H9 (cell line): ENCODE measurements at regions not wholly inside any gene's neighbourhood (a gene's known extent, or its start where the extent isn't known, plus 50 kb on each side); places are given as distances from the start of the nearest gene placed in this dataset.
A peak's percentile ranks its signal among the peaks of the same experiment; 100 is the strongest.

Experiments
- DNase-seq: peaks from one replicate; pipeline ENCODE4 v3.0.0-alpha.2; 2017
- H2AFZ ChIP-seq: one replicate; pipeline ENCODE4 v1.6.1; 2013; ENCODE audit warnings: mild to moderate bottlenecking, low read length, control low read depth, moderate library complexity
- H2AK5ac ChIP-seq: 2 replicates; pipeline ENCODE4 v1.6.1; 2013; ENCODE audit warnings: low read length, control low read depth, mixed read lengths; ENCODE audit not compliant: insufficient read length
- H2BK120ac ChIP-seq: one replicate; pipeline ENCODE4 v1.6.1; 2013; ENCODE audit warnings: low read depth, mild to moderate bottlenecking, low read length, control low read depth, inconsistent platforms; ENCODE audit not compliant: poor library complexity, severe bottlenecking
- H2BK12ac ChIP-seq: 2 replicates; pipeline ENCODE4 v1.6.1; 2013; ENCODE audit warnings: low read length, control low read depth, mixed read lengths, low read depth; ENCODE audit not compliant: insufficient read length
- H2BK15ac ChIP-seq: 2 replicates; pipeline ENCODE4 v1.6.1; 2013; ENCODE audit warnings: low read depth, low read length, control low read depth
- H2BK20ac ChIP-seq: one replicate; pipeline ENCODE4 v1.6.1; 2013; ENCODE audit warnings: low read depth, mild to moderate bottlenecking, low read length, control low read depth, inconsistent platforms; ENCODE audit not compliant: poor library complexity, severe bottlenecking
- H2BK5ac ChIP-seq: 2 replicates; pipeline ENCODE4 v1.6.1; 2013; ENCODE audit warnings: low read length, control low read depth, mixed read lengths; ENCODE audit not compliant: insufficient read length
- H3K14ac ChIP-seq: 2 replicates; pipeline ENCODE4 v1.6.1; 2013; ENCODE audit warnings: low read length, control low read depth; ENCODE audit not compliant: insufficient read depth
- H3K18ac ChIP-seq: 2 replicates; pipeline ENCODE4 v1.6.1; 2013; ENCODE audit warnings: low read depth, mild to moderate bottlenecking, mixed read lengths, low read length, control low read depth; ENCODE audit not compliant: insufficient read length
- H3K23ac ChIP-seq: 2 replicates; pipeline ENCODE4 v1.6.1; 2013; ENCODE audit warnings: low read length, control low read depth, mixed read lengths, low read depth; ENCODE audit not compliant: insufficient read length
- H3K23me2 ChIP-seq: 2 replicates; pipeline ENCODE4 v1.6.1; 2013; ENCODE audit warnings: low read depth, mild to moderate bottlenecking, mixed read lengths, low read length, control low read depth; ENCODE audit not compliant: insufficient read length, poor library complexity, severe bottlenecking
- H3K27ac ChIP-seq: 2 replicates; pipeline ENCODE4 v1.5.1; 2013; ENCODE audit warnings: low read length, control low read depth, mixed read lengths, low read depth; ENCODE audit not compliant: insufficient read length
- H3K27me3 ChIP-seq: 2 replicates; pipeline ENCODE4 v1.6.1; 2013; ENCODE audit warnings: low read length, control low read depth, inconsistent platforms; ENCODE audit not compliant: insufficient read depth
- H3K4ac ChIP-seq: 2 replicates; pipeline ENCODE4 v1.6.1; 2013; ENCODE audit warnings: low read depth, mild to moderate bottlenecking, control low read depth, inconsistent platforms, low read length, moderate library complexity
- H3K4me1 ChIP-seq: 2 replicates; pipeline ENCODE4 v1.6.1; 2013; ENCODE audit warnings: low read length, control low read depth, inconsistent platforms; ENCODE audit not compliant: insufficient read depth
- H3K4me2 ChIP-seq: 2 replicates; pipeline ENCODE4 v1.6.1; 2013; ENCODE audit warnings: low read length, control low read depth, mixed read lengths; ENCODE audit not compliant: insufficient read length, insufficient read depth
- H3K56ac ChIP-seq: 2 replicates; pipeline ENCODE4 v1.6.1; 2013; ENCODE audit warnings: low read depth, mild to moderate bottlenecking, mixed read lengths, low read length, control low read depth; ENCODE audit not compliant: insufficient read length
- H3K79me1 ChIP-seq: 2 replicates; pipeline ENCODE4 v1.6.1; 2013; ENCODE audit warnings: low read depth, mild to moderate bottlenecking, moderate library complexity, low read length, control low read depth, inconsistent platforms; ENCODE audit not compliant: insufficient read depth, poor library complexity, severe bottlenecking
- H3K79me2 ChIP-seq: 2 replicates; pipeline ENCODE4 v1.6.1; 2013; ENCODE audit warnings: low read length, control low read depth, inconsistent platforms; ENCODE audit not compliant: insufficient read depth
- H3K9ac ChIP-seq: 2 replicates; pipeline ENCODE4 v1.6.1; 2013; ENCODE audit warnings: low read length, control low read depth, mixed read lengths; ENCODE audit not compliant: insufficient read length; ENCODE audit errors: extremely low read depth
- H3K9me3 ChIP-seq: one replicate; pipeline ENCODE4 v1.6.1; 2013; ENCODE audit warnings: low read depth, low read length, inconsistent platforms; ENCODE audit not compliant: control insufficient read depth
- H3T11ph ChIP-seq: one replicate; pipeline ENCODE4 v1.6.1; 2013; ENCODE audit warnings: mild to moderate bottlenecking, low read length, control low read depth, inconsistent platforms
- H4K20me1 ChIP-seq: one replicate; pipeline ENCODE4 v1.6.1; 2013; ENCODE audit not compliant: control insufficient read depth, insufficient read length, insufficient read depth
- H4K5ac ChIP-seq: 2 replicates; pipeline ENCODE4 v1.6.1; 2013; ENCODE audit warnings: low read depth, mild to moderate bottlenecking, mixed read lengths, low read length, control low read depth; ENCODE audit not compliant: insufficient read length
- H4K8ac ChIP-seq: replicated peaks from 2 replicates; pipeline ENCODE4 v1.6.1; 2013; ENCODE audit warnings: low read length, control low read depth, mixed read lengths, low read depth; ENCODE audit not compliant: insufficient read length
- H4K91ac ChIP-seq: 2 replicates; pipeline ENCODE4 v1.6.1; 2013; ENCODE audit warnings: low read depth, mild to moderate bottlenecking, moderate library complexity, mixed read lengths, low read length, control low read depth; ENCODE audit not compliant: insufficient read length
- H3K27ac Mint-ChIP-seq, 3 experiments: 2 replicates in 2 of 3; 3 replicates in 1 of 3; pipeline ENCODE4 v1.8.0; 2020 to 2021; ENCODE audit warnings: mixed read lengths in 3 of 3, mild to moderate bottlenecking in 1 of 3, moderate library complexity in 1 of 3
- H3K27me3 Mint-ChIP-seq: 2 replicates; pipeline ENCODE4 v1.8.0; 2021; ENCODE audit warnings: low read depth, mild to moderate bottlenecking, moderate library complexity, mixed read lengths
- H3K36me3 Mint-ChIP-seq, 3 experiments: 2 replicates in 2 of 3; 3 replicates in 1 of 3; pipeline ENCODE4 v1.8.0; 2020 to 2021; ENCODE audit warnings: low read depth in 3 of 3, mixed read lengths in 3 of 3; ENCODE audit not compliant: insufficient read depth in 1 of 3
- H3K4me1 Mint-ChIP-seq, 2 experiments: 2 replicates each; pipeline ENCODE4 v1.8.0; 2020; ENCODE audit warnings: mixed read lengths in 2 of 2
- H3K4me3 Mint-ChIP-seq, 2 experiments: 2 replicates in 1 of 2; 3 replicates in 1 of 2; pipeline ENCODE4 v1.8.0; 2020 to 2021; ENCODE audit warnings: mild to moderate bottlenecking in 2 of 2, mixed read lengths in 2 of 2, moderate library complexity in 1 of 2
- H3K9me3 Mint-ChIP-seq, 2 experiments: 2 replicates in 1 of 2; 3 replicates in 1 of 2; pipeline ENCODE4 v1.8.0; 2020; ENCODE audit warnings: mild to moderate bottlenecking in 2 of 2, mixed read lengths in 2 of 2, moderate library complexity in 1 of 2
- CTCF ChIP-seq: fragments of 200-600 bp; sonication (generic); conservative IDR thresholded peaks from 3 replicates; pipeline ENCODE4 v1.8.0; 2021; ENCODE audit warnings: antibody characterized with exemption, mild to moderate bottlenecking

DNA sequence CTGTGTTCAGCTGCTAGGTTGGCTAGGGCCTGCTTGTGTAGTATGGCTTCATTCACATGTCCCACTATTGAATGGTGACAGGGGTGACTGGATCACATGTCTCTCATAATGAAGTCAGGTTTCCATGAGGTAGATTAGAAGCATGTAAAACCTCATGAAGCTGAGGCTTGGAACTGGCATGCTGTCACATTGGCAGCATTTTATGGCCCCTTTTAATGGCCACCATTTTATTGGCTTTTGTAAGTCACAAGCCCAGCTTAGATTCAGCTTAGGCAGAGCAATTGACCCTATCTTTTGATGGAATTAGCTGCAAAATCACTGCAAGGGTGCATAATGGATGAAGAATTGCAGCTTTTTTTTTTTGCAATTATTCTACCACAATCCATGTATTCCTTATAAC is 583.5 kb downstream of the MED13L start:
- no peak for DNase-seq
- no peak overlapping the region for H2AK5ac ChIP-seq
- H4K20me1 ChIP-seq, result no peaks in the 10 kb centered on the region
- no peak overlapping the region for H3K27ac ChIP-seq
- peak overlapping the region; percentile 68 for H4K8ac ChIP-seq
- no peaks in the 10 kb centered on the region for H3K79me1 ChIP-seq
- no peaks in the 10 kb centered on the region for H3K27me3 ChIP-seq
- H3K23me2 ChIP-seq, result no peaks in the 10 kb centered on the region
- H3K4me3 Mint-ChIP-seq, result no peak overlapping the region
- H3K4me1 Mint-ChIP-seq, result peaks cover 0 to 9% of the 10 kb centered on the region in 2 experiments; a peak in 2 of 4 replicates
- H3K4me2 ChIP-seq, result no peak overlapping the region
- H3K23ac ChIP-seq, result no peak overlapping the region
- no peaks in the 10 kb centered on the region for H3K9me3 Mint-ChIP-seq
- no peaks in the 10 kb centered on the region for H3K4me1 ChIP-seq
- H3K27me3 Mint-ChIP-seq, result peaks cover 5% of the 10 kb centered on the region
- no peak overlapping the region for H3T11ph ChIP-seq
- H2BK12ac ChIP-seq, result no peak overlapping the region
- H2BK5ac ChIP-seq, result no peak overlapping the region
- H3K79me2 ChIP-seq, result no peaks in the 10 kb centered on the region
- no peaks in the 10 kb centered on the region for H3K9me3 ChIP-seq
- no peak overlapping the region for H3K18ac ChIP-seq
- H4K91ac ChIP-seq, result no peak overlapping the region
- no peak overlapping the region for H2BK120ac ChIP-seq
- no peak overlapping the region for H3K4ac ChIP-seq
- no peak overlapping the region for H2AFZ ChIP-seq
- H4K5ac ChIP-seq, result no peak overlapping the region
- no peak overlapping the region for H3K9ac ChIP-seq
- H3K56ac ChIP-seq, result no peak overlapping the region
- H2BK15ac ChIP-seq, result no peak overlapping the region
- no peak for TF ChIP-seq CTCF
- H2BK20ac ChIP-seq, result no peak overlapping the region
- no peak overlapping the region for H3K27ac Mint-ChIP-seq
- H3K36me3 Mint-ChIP-seq, result no peaks in the 10 kb centered on the region
- no peak overlapping the region for H3K14ac ChIP-seq
